ENCODE measurements at regions not wholly inside any gene's neighbourhood (a gene's known extent, or its start where the extent isn't known, plus 50 kb on each side); places are given as distances from the start of the nearest gene placed in this dataset.
"Not testable (repeated sequence)": the region's sequence is repeated elsewhere in the genome, so short reads cannot be mapped to it uniquely, and the experiment has no call there.

DNA sequence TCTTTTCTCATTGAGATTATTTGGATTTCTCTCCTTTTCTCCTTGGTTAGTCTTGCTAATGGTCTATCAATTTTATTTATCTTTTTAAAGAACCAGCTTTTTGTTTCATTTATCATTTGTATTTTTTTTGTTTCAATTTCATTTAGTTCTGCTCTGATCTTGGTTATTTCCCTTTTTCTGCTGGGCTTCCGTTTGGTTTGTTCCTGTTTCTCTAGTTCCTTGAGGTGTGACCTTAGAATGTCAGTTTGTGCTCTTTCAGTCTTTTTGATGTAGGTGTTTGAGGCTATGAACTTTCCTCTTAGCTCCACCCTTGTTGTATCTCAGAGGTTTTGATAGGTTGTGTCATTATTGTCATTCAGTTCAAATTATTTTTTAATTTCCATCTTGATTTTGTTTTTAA lies 248.5 kb upstream of the CADM2 start:
- not testable (repeated sequence) for TF ChIP-seq POLR2A (IDR thresholded peaks at IDR 0.05)
- TF ChIP-seq, protein P1, sequence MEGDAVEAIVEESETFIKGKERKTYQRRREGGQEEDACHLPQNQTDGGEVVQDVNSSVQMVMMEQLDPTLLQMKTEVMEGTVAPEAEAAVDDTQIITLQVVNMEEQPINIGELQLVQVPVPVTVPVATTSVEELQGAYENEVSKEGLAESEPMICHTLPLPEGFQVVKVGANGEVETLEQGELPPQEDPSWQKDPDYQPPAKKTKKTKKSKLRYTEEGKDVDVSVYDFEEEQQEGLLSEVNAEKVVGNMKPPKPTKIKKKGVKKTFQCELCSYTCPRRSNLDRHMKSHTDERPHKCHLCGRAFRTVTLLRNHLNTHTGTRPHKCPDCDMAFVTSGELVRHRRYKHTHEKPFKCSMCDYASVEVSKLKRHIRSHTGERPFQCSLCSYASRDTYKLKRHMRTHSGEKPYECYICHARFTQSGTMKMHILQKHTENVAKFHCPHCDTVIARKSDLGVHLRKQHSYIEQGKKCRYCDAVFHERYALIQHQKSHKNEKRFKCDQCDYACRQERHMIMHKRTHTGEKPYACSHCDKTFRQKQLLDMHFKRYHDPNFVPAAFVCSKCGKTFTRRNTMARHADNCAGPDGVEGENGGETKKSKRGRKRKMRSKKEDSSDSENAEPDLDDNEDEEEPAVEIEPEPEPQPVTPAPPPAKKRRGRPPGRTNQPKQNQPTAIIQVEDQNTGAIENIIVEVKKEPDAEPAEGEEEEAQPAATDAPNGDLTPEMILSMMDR (IDR thresholded peaks at IDR 0.05): not testable (repeated sequence)

Measured in Peyer's patch (tissue), 4 donors.